Muscle of arm (tissue), 1 donor: ENCODE measurements at regions not wholly inside any gene's neighbourhood (a gene's known extent, or its start where the extent isn't known, plus 50 kb on each side); places are given as distances from the start of the nearest gene placed in this dataset.

ENCODE experiments used
- DNase-seq: peaks from one replicate; pipeline ENCODE4 v3.0.0-alpha.2; 2013

GRCh38 chr7:69130396-69130795 lies 467.9 kb upstream of the AUTS2 start:
- DNase-seq: no peak

GRCh38 chr7:69134316-69134715 lies 464.0 kb upstream of the AUTS2 start:
- DNase-seq: no peak

- no peak for DNase-seq
These were observed 450.6 kb upstream of the AUTS2 start for GRCh38 chr7:69147631-69148030.

- DNase-seq: no peak
These were observed 448.2 kb upstream of the AUTS2 start for GRCh38 chr7:69149804-69150782.

- DNase-seq: peak; percentile 34
These were observed 435.9 kb upstream of the AUTS2 start for GRCh38 chr7:69162326-69162725.

- peak; percentile 62 for DNase-seq
These were observed 435.2 kb upstream of the AUTS2 start for GRCh38 chr7:69162931-69163670.

GRCh38 chr7:69166979-69167516 lies 431.2 kb upstream of the AUTS2 start:
- DNase-seq: no peak

GRCh38 chr7:69169386-69169785 lies 428.9 kb upstream of the AUTS2 start:
- no peak for DNase-seq

GRCh38 chr7:69172357-69173077 lies 425.8 kb upstream of the AUTS2 start:
- no peak for DNase-seq

- no peak for DNase-seq
These were observed 424.9 kb upstream of the AUTS2 start for GRCh38 chr7:69173341-69173740.

- DNase-seq: peak; percentile 43
These were observed 424.4 kb upstream of the AUTS2 start for GRCh38 chr7:69173846-69174245.

GRCh38 chr7:69176841-69177240 lies 421.4 kb upstream of the AUTS2 start:
- DNase-seq: no peak

- DNase-seq: peak; percentile 41
These were observed 420.8 kb upstream of the AUTS2 start for GRCh38 chr7:69177461-69177861.

- DNase-seq: peak; percentile 43
These were observed 420.3 kb upstream of the AUTS2 start for GRCh38 chr7:69177941-69178494.

- no peak for DNase-seq
These were observed 417.6 kb upstream of the AUTS2 start for GRCh38 chr7:69180662-69181061.

GRCh38 chr7:69182596-69183467 lies 415.4 kb upstream of the AUTS2 start:
- no peak for DNase-seq

- no peak for DNase-seq
These were observed 413.9 kb upstream of the AUTS2 start for GRCh38 chr7:69184339-69184738.

- no peak for DNase-seq
These were observed 413.1 kb upstream of the AUTS2 start for GRCh38 chr7:69185170-69185569.

- DNase-seq: no peak
These were observed 411.3 kb upstream of the AUTS2 start for GRCh38 chr7:69186974-69187373.

- DNase-seq: no peak
These were observed 410.4 kb upstream of the AUTS2 start for GRCh38 chr7:69187824-69188333.
